ENCODE measurements at regions not wholly inside any gene's neighbourhood (a gene's known extent, or its start where the extent isn't known, plus 50 kb on each side); places are given as distances from the start of the nearest gene placed in this dataset.

DNA sequence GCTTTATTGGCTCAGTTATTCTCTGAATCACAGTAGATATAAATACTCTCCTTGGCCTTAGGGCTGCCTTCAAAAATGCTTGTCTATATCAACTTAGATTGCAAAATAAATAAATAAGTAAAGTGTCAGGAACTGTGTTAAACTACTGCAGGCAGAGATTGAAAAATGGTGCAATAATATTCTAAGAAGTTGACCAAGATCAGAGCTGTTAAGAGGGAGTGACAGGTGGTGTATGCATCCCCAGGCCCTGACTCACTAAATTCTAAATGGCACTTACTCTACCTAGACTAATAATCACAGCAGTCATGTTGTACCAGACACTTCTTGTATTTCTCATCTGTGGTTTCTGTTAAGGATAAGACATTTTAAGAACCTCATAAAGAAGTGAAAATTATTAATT is 235.1 kb upstream of the SPOCK3 start:
- no peak for DNase-seq (ENCODE audit: low read depth, low spot score)

GRCh38 chr4:167475951-167476350 is 241.7 kb upstream of the SPOCK3 start:
- DNase-seq (ENCODE audit: low read depth, low spot score): peak; percentile 5
- no peak overlapping the region for H3K27ac ChIP-seq

More for the DNA sequence above, 235.1 kb upstream of the SPOCK3 start:
- no peak overlapping the region for H3K27ac ChIP-seq

DNA sequence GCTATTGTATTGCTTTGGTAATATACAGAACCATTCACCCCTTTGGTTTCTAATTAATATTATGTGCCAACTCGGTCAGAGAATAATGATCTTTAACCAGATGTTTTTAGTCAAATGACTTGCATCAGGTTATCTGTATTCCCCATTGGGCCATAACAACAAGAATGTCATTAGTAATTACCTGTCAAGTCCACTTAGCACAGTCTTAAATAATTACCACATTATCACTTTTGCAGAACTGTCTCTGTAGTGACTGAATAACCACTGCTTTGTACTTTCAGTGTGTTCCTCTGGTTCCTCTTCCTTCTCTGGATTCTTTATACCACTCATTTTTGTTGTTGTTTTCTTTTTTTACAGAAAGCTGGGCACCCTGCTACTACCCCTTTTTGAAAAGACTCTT is 257.7 kb upstream of the SPOCK3 start:
- DNase-seq (ENCODE audit: low read depth, low spot score): no peak
- H3K27ac ChIP-seq: no peak overlapping the region

GRCh38 chr4:167509551-167509950 is 275.3 kb upstream of the SPOCK3 start:
- H3K27ac ChIP-seq: no peak overlapping the region
- DNase-seq (ENCODE audit: low read depth, low spot score): peak; percentile 82

- H3K27ac ChIP-seq: no peak overlapping the region
- DNase-seq (ENCODE audit: low read depth, low spot score): no peak
These were observed 289.8 kb upstream of the SPOCK3 start for GRCh38 chr4:167524091-167524490.

- DNase-seq (ENCODE audit: low read depth, low spot score): no peak
- no peak overlapping the region for H3K27ac ChIP-seq
These were observed 303.5 kb upstream of the SPOCK3 start for GRCh38 chr4:167537761-167538160.

GRCh38 chr4:167541286-167541685 is 307.0 kb upstream of the SPOCK3 start:
- H3K27ac ChIP-seq: no peak overlapping the region
- no peak for DNase-seq (ENCODE audit: low read depth, low spot score)

GRCh38 chr4:167544391-167544790 is 310.1 kb upstream of the SPOCK3 start:
- DNase-seq (ENCODE audit: low read depth, low spot score): peak; percentile 2
- H3K27ac ChIP-seq: no peak overlapping the region

DNA sequence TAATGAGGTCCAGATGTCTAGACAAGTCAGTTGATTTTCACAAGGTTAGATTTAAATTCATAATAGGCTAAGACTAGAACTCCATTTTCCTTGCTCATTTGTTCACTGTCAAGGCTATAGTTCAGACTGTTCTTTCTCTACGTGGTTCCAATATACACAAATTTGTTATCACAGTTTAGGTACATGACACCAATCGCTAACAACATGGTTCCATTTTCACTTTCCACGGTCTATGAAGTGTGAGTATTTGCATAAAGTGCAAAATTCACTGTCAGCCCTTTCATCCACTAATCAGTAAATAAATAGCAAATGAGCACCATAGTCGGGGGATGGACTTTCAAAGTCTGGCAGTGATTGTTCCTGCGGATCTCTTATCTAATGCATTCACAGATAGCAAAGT is 315.7 kb upstream of the SPOCK3 start:
- DNase-seq (ENCODE audit: low read depth, low spot score): no peak
- no peak overlapping the region for H3K27ac ChIP-seq

- no peak overlapping the region for H3K27ac ChIP-seq
- DNase-seq (ENCODE audit: low read depth, low spot score): no peak
These were observed 321.2 kb upstream of the SPOCK3 start for GRCh38 chr4:167555338-167556022.

DNA sequence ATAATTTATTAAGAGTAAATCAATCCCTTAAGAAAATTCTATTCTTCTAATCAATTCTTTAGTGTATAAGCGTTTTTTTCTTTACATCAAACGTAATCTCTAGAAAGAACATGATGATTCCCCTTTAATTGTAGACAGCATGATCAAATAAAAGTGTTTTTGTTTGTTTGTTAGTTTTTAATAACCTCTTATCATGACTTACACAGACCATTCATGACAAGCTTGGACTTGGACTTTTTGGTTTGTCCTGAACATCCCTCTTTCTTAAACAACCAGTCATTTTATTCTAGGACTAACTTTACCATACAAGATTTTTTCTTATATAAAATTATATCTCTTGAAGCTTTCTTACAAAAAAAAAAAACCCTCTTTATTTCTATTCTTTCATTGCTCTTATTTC is 344.6 kb upstream of the SPOCK3 start:
- H3K27ac ChIP-seq: no peak overlapping the region
- DNase-seq (ENCODE audit: low read depth, low spot score): no peak

DNA sequence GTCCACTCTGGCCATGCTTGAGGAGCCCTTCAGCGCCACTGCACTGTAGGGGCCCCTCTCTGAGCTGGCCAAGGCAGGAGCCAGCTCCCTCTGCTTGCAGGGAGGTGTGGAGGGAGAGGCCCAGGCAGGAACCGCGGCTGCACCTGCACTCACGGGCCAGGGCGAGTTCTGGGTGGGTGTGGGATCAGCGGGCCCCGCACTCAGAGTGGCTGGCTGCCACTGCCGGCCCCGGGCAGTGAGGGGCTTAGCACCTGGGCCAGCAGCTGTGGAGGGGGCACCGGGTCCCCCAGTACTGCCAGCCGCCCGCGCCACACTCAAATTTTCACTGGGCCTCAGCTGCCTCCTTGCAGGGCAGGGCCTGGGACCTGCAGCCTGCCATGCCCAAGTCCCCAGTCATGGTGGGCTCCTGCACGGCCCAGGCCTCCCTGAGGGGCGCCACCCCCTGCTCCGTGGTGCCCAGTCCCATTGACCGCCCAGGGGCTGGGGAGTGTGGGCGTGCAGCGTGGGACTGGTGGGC is 347.2 kb upstream of the SPOCK3 start:
- DNase-seq (ENCODE audit: low read depth, low spot score): no peak
- no peak overlapping the region for H3K27ac ChIP-seq

DNA sequence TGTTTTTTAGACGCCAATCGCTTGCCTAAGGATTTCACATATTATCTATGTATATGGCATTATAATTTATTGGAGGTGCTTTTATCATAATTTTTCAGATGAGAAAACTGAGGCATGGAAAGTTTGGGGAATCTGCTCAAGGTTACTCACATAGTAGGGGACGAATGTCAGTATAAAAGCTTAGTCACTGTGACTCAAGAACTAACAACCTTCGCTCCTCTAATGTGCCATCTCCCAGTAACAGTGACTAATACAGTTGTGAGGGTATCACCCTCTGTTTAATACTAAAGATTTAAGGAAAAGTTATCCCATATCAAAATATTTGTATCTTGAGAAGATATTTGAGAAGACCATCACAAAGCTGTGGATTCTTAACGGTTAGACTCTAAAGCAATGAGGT is 353.1 kb upstream of the SPOCK3 start:
- DNase-seq (ENCODE audit: low read depth, low spot score): no peak

GRCh38 chr4:167595898-167596297 is 361.6 kb upstream of the SPOCK3 start:
- DNase-seq (ENCODE audit: low read depth, low spot score): no peak
- no peak overlapping the region for H3K27ac ChIP-seq

More for the DNA sequence above, 353.1 kb upstream of the SPOCK3 start:
- no peak overlapping the region for H3K27ac ChIP-seq

DNA sequence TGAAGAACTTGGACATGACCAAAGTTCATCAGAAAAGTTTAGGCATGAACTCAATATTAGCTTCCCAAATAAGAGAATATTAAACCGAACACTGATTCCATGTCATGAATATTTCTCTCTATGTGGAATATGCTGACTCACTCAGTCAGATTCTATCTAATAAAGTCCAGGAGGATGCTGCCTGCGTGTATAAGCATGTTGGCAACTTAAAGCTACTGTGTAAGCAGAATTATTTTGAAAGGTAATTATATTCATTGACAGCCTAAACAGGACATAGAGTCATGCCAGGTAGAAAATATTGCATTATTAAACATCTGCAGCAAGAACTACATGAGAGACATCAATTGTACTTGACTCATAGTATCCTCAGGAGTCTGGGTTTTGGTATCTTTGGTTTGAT is 367.9 kb upstream of the SPOCK3 start:
- peak; percentile 36 for DNase-seq (ENCODE audit: low read depth, low spot score)
- H3K27ac ChIP-seq: no peak overlapping the region

GRCh38 chr4:167606551-167606950 is 372.3 kb upstream of the SPOCK3 start:
- no peak for DNase-seq (ENCODE audit: low read depth, low spot score)
- H3K27ac ChIP-seq: no peak overlapping the region

GRCh38 chr4:167613381-167613780 is 379.1 kb upstream of the SPOCK3 start:
- DNase-seq (ENCODE audit: low read depth, low spot score): no peak
- H3K27ac ChIP-seq: no peak overlapping the region

DNA sequence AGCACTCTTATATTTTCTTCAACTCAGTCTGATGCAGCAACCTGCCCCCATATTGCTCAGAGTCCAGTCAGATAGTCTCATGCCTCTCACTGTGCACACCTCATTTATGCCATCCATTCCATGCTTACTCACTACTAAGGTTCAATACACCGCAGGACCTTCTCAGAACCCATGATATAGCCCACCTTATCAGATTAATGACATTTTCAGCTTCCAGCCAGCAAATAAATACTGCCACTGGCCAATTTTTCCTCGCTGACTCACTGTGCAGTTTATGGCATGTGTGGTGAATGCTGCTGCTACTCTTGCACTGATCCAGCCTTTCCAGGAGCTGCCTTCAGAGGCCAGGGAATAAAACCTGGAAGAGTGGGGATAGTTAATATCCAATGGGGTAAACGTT is 380.6 kb upstream of the SPOCK3 start:
- DNase-seq (ENCODE audit: low read depth, low spot score): no peak

DNA sequence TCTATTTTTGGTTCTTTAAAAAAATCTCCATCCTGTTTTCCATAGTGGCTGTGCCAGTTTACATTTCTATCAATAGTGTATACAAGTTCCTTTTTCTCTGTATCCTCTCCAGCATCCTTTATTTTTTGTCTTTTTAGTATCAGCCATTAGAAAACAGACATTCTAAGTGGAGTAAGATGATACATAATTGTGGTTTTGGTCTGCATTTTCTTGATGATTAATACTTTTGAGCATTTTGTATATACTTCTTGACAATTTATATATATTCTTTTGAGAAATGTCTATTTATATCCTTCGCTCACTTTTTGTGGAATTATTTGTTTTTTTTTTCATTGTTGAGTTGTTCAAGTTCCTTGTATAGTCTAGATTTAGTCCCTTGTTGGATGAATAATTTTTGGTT is 382.2 kb upstream of the SPOCK3 start:
- no peak overlapping the region for H3K27ac ChIP-seq
- DNase-seq (ENCODE audit: low read depth, low spot score): no peak

More for the DNA sequence above, 380.6 kb upstream of the SPOCK3 start:
- H3K27ac ChIP-seq: no peak overlapping the region

DNA sequence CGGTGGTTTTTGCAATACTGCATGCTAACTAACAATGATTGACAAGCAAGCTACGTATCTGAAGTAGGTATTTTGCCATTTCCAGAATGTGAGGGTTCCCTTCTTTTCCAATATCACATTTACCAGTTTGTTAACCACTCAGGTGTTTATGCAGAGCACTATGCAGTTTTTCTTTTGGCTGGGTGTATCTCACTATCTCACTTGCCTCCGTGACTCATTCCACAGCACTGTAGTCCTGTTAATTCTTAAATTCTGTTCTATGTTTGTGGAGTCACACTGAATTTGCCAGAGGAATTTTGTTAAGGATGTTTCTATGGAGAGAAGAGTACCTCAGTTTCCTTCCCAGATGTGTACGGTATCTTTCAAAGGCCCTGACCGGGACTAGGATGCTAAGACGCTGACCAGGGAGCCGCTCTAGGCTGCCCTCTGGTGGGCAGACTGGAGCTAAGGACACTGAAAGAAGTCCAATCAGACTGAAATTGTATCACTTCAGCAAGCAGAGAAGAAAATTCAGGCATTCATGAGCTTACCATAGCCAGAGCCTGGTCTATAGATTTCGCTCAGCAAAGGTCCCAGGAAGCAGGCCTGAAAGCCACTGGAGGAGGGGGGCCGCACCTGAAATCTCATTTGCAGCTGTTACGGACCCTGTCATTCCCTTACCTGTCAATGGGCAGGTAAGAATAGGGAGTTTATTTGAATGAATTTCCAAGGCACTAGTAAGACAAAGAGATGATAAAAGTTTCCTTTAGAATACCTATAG is 388.4 kb upstream of the SPOCK3 start:
- DNase-seq (ENCODE audit: low read depth, low spot score): no peak
- H3K27ac ChIP-seq: no peak overlapping the region

- no peak overlapping the region for H3K27ac ChIP-seq
- no peak for DNase-seq (ENCODE audit: low read depth, low spot score)
These were observed 388.9 kb upstream of the SPOCK3 start for GRCh38 chr4:167623241-167623572.

DNA sequence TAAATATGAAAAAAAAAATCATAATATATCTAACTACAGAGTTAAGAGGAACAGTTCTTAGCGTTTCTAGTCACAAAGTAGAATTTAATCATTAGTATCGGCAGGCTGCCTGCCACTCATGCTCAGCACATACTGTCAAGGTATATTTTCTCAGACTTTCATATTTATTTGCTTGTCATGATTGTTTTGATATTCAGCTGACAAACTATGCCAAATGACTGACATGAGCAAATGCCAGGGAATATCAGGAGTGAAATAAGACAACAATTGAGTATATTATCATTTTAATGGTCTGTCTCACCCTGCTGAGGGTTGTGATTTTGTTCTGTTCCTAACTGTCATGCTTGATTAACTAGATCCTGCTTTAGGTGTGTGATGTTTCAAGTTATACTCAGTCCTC is 395.0 kb upstream of the SPOCK3 start:
- DNase-seq (ENCODE audit: low read depth, low spot score): no peak
- no peak overlapping the region for H3K27ac ChIP-seq
